Skeletal muscle cell (primary cell): ENCODE measurements at regions not wholly inside any gene's neighbourhood (a gene's known extent, or its start where the extent isn't known, plus 50 kb on each side); places are given as distances from the start of the nearest gene placed in this dataset.

Source experiments
- DNase-seq: peaks from one replicate; pipeline ENCODE4 v3.0.0-alpha.2; 2010; ENCODE audit warnings: low read depth
- H3K4me3 ChIP-seq: 2 replicates; pipeline ENCODE4 v1.5.1; 2011; ENCODE audit warnings: low read depth, mild to moderate bottlenecking, control low read depth, low read length, moderate library complexity

DNA sequence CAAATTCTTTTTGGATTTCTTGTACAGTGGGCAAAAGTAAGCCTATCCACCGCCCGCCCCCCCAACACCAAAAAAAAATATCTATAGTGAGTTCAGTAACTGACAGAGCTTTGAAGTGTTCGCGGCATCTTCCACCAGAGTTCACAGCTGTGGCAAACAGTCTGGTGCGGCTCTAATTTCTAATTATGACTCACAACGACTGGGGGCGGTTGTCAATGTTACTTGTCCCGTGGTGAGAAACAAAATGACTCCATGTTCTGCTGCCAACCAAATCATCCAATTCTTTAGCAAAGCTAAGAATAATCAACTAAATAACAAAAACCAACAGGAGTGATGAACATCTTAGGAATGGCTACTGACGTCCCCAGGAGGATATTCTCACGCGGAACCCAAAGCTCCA is 392.5 kb upstream of the SALL3 start:
- no peak for DNase-seq

GRCh38 chr18:78587626-78588600 is 391.7 kb upstream of the SALL3 start:
- H3K4me3 ChIP-seq: no peak overlapping the region
- DNase-seq: no peak

More for the DNA sequence above, 392.5 kb upstream of the SALL3 start:
- no peak overlapping the region for H3K4me3 ChIP-seq

- no peak overlapping the region for H3K4me3 ChIP-seq
- no peak for DNase-seq
Measured at GRCh38 chr18:78589916-78590437, 389.6 kb upstream of the SALL3 start.

DNA sequence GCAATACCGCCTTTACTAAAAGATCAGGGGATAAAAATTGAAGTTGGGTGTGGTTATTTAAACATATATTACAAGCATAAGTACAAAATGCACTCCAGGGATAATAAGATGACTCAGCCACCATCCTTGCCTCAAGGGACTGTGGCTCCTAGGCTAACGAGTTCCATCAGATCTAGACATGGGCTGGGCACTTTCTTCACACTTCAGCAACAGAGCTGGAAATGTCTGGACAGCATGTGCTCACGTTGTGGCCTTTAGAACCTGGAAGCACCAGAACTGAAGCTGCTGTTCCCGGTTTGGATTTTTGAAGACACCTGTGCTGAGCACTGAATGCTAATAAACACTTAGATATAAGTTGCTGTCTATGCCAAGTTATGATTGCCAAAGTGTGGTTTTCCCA is 384.2 kb upstream of the SALL3 start:
- DNase-seq: no peak
- no peak overlapping the region for H3K4me3 ChIP-seq

- H3K4me3 ChIP-seq: no peak overlapping the region
- DNase-seq: no peak
Measured at GRCh38 chr18:78595924-78596573, 383.6 kb upstream of the SALL3 start.

DNA sequence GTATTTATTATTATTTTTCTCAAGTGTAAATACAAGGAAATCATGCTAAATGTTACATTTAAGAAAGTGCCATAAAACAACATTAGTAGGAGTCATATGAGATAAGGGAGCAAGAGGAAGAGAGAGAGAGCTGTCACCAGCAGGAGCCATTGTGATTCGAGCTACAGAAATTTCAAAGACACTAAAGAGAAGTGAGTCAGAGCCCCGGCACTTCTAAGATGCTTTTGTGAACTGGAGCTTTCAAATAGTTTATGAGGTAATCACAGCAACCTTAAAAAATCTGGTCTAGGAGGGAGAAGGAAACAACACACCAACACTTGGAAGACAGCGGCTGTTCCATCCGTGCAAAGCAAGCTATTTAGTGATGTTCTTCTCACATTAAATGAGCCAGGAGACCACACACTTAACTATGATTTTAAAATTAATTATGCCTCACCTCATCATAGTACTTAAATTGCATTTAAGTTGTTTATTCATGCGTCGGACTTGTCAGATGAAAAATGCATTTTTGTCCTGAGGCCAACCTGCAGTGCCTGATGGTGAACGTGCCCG is 382.7 kb upstream of the SALL3 start:
- DNase-seq: no peak

GRCh38 chr18:78601349-78601748 is 378.3 kb upstream of the SALL3 start:
- DNase-seq: no peak
- no peak overlapping the region for H3K4me3 ChIP-seq

More for the DNA sequence above, 382.7 kb upstream of the SALL3 start:
- H3K4me3 ChIP-seq: no peak overlapping the region

GRCh38 chr18:78601923-78602322 is 377.7 kb upstream of the SALL3 start:
- H3K4me3 ChIP-seq: no peak overlapping the region
- DNase-seq: no peak

DNA sequence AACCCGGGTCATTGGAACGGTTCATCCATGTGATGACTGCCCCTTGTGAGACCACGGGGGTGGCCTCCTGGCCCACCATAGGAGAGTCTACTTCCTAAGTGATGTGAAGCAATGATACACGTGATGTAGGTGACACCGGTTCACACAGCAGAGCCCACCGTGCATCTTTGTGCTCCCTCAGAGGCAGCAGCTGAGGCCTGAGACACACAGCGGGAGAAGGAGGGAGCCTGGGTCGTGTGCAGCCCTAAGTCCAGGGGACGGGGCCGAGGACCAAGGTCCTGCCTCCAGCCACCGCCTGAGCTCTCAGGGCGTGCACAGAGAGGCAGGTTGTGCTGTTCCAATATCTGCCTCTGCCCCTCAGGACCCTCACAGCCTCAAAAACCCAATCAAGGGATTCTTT is 377.2 kb upstream of the SALL3 start:
- H3K4me3 ChIP-seq: no peak overlapping the region
- no peak for DNase-seq

GRCh38 chr18:78603102-78603983 is 376.3 kb upstream of the SALL3 start:
- no peak overlapping the region for H3K4me3 ChIP-seq
- no peak for DNase-seq

DNA sequence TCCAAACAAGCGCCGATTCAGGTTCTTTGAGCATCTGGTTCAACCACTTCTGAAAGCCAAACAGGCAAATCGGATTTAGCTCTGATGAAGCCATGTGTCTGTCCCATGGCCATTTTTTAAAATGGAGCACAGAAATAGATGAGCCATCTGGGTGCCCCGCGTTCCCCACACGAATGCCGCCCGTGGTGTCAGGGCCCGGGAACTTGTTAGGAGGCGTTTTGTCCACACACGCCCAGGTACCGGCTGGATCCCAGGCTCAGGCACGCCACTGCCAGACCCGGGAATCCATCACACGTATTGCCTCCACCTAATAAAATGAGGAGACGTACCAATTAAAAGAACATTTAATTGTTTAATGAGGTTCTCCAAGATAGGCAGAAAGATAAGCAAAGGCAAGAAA is 374.4 kb upstream of the SALL3 start:
- DNase-seq: no peak
- no peak overlapping the region for H3K4me3 ChIP-seq

DNA sequence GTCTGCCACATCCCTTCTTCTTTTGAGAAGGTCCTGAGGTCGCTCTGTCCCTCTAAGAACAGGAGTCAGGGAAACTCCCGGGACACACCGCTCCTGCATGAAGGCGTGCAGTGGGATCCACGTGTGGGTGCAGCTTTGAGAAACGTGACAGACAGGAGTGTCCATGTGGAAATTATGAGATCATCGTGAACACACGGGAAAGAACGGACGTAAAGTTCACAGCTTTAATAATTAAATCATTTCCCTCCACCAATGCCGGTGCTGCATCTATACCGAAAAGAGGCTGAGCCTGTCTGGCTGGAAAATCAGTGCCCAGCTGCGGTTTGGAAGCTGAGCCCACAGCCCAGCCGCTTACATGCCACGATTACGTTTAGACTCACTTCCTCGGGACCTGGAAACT is 372.4 kb upstream of the SALL3 start:
- DNase-seq: no peak
- H3K4me3 ChIP-seq: no peak overlapping the region

DNA sequence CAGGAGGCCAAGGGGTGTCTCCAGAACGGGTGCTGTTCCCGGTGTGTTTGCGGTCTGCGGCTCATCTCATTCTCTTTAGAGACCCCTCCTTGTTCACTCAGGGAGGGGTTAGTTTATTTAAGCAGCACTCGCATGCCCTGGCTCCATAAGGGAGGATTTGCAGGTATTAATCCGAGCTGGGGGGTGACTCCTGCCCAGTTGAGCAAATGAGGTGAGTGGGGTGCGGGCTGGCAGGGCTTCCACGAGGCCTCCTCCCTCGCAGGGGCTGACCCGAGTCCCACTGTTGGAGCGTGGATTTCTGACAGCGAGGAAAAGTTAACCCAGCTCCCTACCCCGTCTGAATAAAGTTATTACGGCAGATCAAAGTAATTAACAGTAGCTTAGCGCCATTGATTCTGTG is 371.8 kb upstream of the SALL3 start:
- no peak overlapping the region for H3K4me3 ChIP-seq
- no peak for DNase-seq

- H3K4me3 ChIP-seq: no peak overlapping the region
- DNase-seq: no peak
Measured at GRCh38 chr18:78610179-78610578, 369.4 kb upstream of the SALL3 start.

DNA sequence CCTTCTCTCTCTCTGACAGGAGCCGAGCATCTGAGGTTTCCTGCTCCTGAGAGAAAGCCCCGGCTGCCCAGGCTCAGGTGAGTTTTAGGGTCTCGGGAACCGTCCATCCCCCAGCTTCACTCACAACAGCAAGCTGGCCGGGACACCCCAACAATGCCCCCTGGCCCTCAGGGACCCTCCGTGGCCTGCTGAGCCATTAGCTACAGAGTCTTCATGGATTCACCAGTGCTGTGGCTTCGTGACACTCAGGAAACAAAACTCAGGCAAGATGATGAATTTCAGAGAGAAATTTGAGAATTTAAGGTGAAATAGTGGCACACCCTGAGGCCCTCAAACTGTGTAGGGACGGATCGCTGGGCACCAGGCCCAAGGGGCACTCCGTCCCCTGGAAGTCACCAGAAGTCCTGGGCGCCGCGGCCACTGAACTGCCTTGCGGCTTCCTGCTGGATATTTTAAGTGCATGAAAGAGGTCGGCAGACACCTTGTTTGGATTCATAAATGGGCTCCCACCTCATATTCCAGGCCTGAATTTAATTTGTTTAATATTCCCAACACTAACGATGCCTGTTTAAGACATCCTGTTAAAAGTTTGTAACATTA is 368.3 kb upstream of the SALL3 start:
- H3K4me3 ChIP-seq: no peak overlapping the region
- DNase-seq: no peak

- H3K4me3 ChIP-seq: no peak overlapping the region
- no peak for DNase-seq
Measured at GRCh38 chr18:78611869-78612268, 367.7 kb upstream of the SALL3 start.

DNA sequence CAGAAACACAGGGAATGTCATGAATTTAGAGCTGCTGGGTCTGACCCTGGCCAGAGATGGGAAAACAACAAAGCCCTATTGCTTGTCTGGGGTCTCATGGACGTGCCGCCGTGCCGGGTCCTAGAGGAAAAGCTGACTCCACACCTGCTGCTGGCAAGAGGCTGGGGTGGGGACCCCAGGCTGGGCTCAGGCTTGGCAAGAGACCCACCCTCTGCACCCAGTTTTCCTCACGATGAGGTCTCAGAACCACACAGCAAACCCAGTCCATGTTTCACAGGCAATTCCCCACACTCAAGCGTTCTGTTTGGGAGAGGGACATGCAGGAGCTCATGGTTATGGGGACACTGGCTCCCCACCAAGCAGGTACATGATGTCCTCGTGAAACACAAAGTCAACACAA is 367.3 kb upstream of the SALL3 start:
- H3K4me3 ChIP-seq: no peak overlapping the region
- DNase-seq: no peak

DNA sequence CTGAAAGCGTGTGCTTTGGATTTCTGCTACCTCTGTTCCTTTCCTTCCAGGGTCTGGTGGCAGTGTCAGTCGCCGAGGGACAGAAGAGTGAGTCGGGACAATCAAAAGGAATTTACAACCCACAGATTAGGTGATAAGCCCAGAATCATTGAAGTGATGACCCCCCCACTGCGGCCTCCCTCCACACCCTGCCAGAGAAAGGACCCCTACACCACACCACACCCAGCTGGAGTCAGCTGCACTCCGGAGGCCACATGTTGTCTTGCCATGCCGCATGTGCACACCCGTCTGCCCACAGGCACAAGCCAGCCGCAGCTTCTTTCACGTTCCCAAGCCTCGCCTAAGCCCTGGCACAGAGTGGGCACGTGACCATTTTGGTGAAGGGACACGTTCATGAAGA is 366.8 kb upstream of the SALL3 start:
- no peak for DNase-seq
- no peak overlapping the region for H3K4me3 ChIP-seq

DNA sequence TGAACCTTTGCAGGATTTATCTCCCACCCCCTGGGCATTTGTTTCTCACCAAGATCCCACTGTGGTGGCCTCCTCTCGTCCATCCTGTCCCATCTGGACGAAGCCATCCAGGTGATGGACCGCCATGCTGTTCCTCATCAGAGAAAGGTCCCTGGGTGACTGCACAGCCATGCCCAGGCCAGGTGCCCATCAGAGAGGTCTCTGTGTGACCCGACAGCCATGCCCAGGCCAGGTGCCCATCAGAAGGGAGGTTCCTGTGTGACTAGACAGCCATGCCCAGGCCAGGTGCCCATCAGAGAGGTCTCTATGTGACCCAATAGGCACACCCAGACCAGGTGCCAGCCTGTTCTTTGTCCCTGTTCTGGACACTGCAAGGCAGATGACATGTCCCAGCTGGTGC is 360.9 kb upstream of the SALL3 start:
- no peak for DNase-seq

More for the DNA sequence above, 360.9 kb upstream of the SALL3 start:
- H3K4me3 ChIP-seq: no peak overlapping the region
